Fibroblast of pulmonary artery (primary cell): ENCODE measurements at regions not wholly inside any gene's neighbourhood (a gene's known extent, or its start where the extent isn't known, plus 50 kb on each side); places are given as distances from the start of the nearest gene placed in this dataset.
A peak's percentile ranks its signal among the peaks of the same experiment; 100 is the strongest.

ENCODE experiments used
- DNase-seq: peaks from one replicate; pipeline ENCODE4 v3.0.0-alpha.2; 2010; ENCODE audit warnings: low read depth
- H3K4me3 ChIP-seq: replicated peaks from 2 replicates; pipeline ENCODE4 v1.5.1; 2011; ENCODE audit warnings: low read depth, mild to moderate bottlenecking, control low read depth, low read length, moderate library complexity
- CTCF ChIP-seq: IDR thresholded peaks from 2 replicates; pipeline ENCODE4 v1.5.1; 2011; ENCODE audit warnings: mild to moderate bottlenecking, control low read depth, low read length, inconsistent platforms; ENCODE audit errors: missing control alignments

- TF ChIP-seq CTCF, result no peak
- no peak overlapping the region for H3K4me3 ChIP-seq
- DNase-seq, result no peak
Measured at GRCh38 chr4:124199185-124199584, 513.3 kb downstream of the ANKRD50 start.

- no peak overlapping the region for H3K4me3 ChIP-seq
Measured at GRCh38 chr4:124199755-124200154, 512.8 kb downstream of the ANKRD50 start.

GRCh38 chr4:124201636-124202035 lies 510.9 kb downstream of the ANKRD50 start:
- no peak for TF ChIP-seq CTCF
- H3K4me3 ChIP-seq, result no peak overlapping the region

More at GRCh38 chr4:124199755-124200154, 512.8 kb downstream of the ANKRD50 start:
- peak; percentile 62 for DNase-seq
- no peak for TF ChIP-seq CTCF

GRCh38 chr4:124202099-124202498 lies 510.4 kb downstream of the ANKRD50 start:
- TF ChIP-seq CTCF, result peak; percentile 51
- peak; percentile 69 for DNase-seq
- no peak overlapping the region for H3K4me3 ChIP-seq

More at GRCh38 chr4:124201636-124202035, 510.9 kb downstream of the ANKRD50 start:
- DNase-seq, result no peak

GRCh38 chr4:124203613-124204238 lies 508.8 kb downstream of the ANKRD50 start:
- DNase-seq, result peak; percentile 69
- TF ChIP-seq CTCF, result no peak
- no peak overlapping the region for H3K4me3 ChIP-seq

GRCh38 chr4:124206779-124207605 lies 505.5 kb downstream of the ANKRD50 start:
- no peak overlapping the region for H3K4me3 ChIP-seq
- DNase-seq, result peak; percentile 29
- TF ChIP-seq CTCF, result no peak
